ENCODE measurements at regions not wholly inside any gene's neighbourhood (a gene's known extent, or its start where the extent isn't known, plus 50 kb on each side); places are given as distances from the start of the nearest gene placed in this dataset.

DNA sequence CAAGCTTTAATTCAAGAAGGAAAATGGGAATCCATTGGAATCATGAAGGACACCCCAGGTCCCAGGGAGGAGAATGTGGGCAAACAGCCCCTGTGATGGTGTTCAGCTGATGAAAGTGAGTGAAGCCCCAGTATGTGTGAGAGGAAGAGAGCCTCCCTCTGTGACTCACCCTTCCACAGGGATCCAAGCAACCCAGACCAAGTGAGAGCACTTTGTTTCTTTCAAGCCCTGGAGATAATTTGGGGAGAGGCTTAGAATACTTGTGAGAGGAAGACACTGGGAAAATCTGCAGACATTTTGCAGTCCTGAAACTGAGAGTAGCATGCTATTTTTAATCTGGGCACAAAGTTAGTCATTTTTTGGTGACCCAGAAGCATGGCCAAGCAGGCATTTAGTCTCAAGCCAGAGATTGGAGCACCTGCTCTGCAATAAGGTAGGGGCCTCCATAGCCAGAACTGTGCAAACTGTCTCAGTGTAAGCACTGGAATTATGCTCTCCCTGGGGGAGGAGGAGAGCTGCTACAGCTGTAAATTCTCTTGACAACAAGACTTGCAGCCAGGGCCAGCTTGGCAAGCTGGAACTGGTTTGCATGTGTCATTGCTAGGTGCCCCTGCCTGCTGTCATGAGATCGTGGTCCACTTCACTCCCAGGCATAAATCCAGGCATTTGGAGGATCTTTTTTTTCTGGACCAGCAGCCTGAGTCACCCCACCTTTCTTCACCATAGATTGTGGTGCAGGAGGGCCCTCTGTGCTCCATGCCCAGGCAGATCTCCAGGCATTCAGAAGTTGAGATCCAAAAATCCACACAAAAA, 537.8 kb upstream of the DPPA4 start:
- H3K9ac ChIP-seq (ENCODE audit: control insufficient read depth, insufficient read depth, low read length) = no peak overlapping the region
- no peak for DNase-seq (ENCODE audit: low read depth, low spot score)
- intact Hi-C loops (cut with micrococcal nuclease; ENCODE audit: unreplicated experiment) (no loop called here), in situ Hi-C loops (cut with MboI) (no loop called here)
- RAD21 ChIA-PET (ENCODE audit: unreplicated experiment) = no interaction called here
- H3K27me3 ChIP-seq (replicated peaks in 1 of 2; ENCODE audit: control insufficient read depth in 2 of 2, insufficient read depth in 2 of 2, low read length in 1 of 2) = no peaks in the 10 kb centered on the region
- no peaks in the 10 kb centered on the region for H3K9me3 ChIP-seq (replicated peaks; ENCODE audit: control insufficient read depth, insufficient read depth, low read length)
- H3K36me3 ChIP-seq (ENCODE audit: control insufficient read depth in 2 of 2, insufficient read depth in 2 of 2, low read length in 1 of 2) = no peaks in the 10 kb centered on the region
- no peak overlapping the region for H3K27ac ChIP-seq (ENCODE audit: control insufficient read depth, insufficient read depth)
- no peaks in the 10 kb centered on the region for H4K20me1 ChIP-seq (ENCODE audit: control insufficient read depth, insufficient read depth)
- H3K4me1 ChIP-seq (ENCODE audit: control insufficient read depth, insufficient read depth, low read length) = no peaks in the 10 kb centered on the region
- no peak overlapping the region for H3K4me2 ChIP-seq (ENCODE audit: control insufficient read depth, insufficient read depth)
- SMC1A ChIA-PET (ENCODE audit: uncharacterized antibody, unreplicated experiment) = no interaction called here
- no TSS peak for BruUV-seq (replicated peaks)
- FAIRE-seq = no peak
- 0% methylated on average over 1 of the region's 1 CpG for WGBS (ENCODE audit: insufficient coverage, insufficient replicate concordance, low lambda C conversion rate, missing lambda C conversion rate)
- no peak for ATAC-seq
- H3K79me2 ChIP-seq (ENCODE audit: control insufficient read depth, insufficient read depth, low read length) = no peaks in the 10 kb centered on the region
- no peak overlapping the region for H3K4me3 ChIP-seq
- CTCF ChIA-PET = no interaction called here
- no peak overlapping the region for H2AFZ ChIP-seq (ENCODE audit: control insufficient read depth, low read depth, low read length)
- POLR2A ChIA-PET = interaction anchor here (0.6 kb wide), 1 partner anchor 12 kb away, joined by 4 read pairs; no protein-coding TSS in a partner anchor
- TF ChIP-seq, protein P1, sequence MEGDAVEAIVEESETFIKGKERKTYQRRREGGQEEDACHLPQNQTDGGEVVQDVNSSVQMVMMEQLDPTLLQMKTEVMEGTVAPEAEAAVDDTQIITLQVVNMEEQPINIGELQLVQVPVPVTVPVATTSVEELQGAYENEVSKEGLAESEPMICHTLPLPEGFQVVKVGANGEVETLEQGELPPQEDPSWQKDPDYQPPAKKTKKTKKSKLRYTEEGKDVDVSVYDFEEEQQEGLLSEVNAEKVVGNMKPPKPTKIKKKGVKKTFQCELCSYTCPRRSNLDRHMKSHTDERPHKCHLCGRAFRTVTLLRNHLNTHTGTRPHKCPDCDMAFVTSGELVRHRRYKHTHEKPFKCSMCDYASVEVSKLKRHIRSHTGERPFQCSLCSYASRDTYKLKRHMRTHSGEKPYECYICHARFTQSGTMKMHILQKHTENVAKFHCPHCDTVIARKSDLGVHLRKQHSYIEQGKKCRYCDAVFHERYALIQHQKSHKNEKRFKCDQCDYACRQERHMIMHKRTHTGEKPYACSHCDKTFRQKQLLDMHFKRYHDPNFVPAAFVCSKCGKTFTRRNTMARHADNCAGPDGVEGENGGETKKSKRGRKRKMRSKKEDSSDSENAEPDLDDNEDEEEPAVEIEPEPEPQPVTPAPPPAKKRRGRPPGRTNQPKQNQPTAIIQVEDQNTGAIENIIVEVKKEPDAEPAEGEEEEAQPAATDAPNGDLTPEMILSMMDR (IDR thresholded peaks at IDR 0.05 in 2 of 3, conservative IDR thresholded peaks at IDR 0.05 in 1 of 3; ENCODE audit: control insufficient read depth in 2 of 3, extremely low read depth in 1 of 3, insufficient read depth in 1 of 3, low read depth in 3 of 3, low read length in 3 of 3) = no peak
- TF ChIP-seq, protein P2, sequence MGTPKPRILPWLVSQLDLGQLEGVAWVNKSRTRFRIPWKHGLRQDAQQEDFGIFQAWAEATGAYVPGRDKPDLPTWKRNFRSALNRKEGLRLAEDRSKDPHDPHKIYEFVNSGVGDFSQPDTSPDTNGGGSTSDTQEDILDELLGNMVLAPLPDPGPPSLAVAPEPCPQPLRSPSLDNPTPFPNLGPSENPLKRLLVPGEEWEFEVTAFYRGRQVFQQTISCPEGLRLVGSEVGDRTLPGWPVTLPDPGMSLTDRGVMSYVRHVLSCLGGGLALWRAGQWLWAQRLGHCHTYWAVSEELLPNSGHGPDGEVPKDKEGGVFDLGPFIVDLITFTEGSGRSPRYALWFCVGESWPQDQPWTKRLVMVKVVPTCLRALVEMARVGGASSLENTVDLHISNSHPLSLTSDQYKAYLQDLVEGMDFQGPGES (IDR thresholded peaks at IDR 0.05) = no peak
- no peak for TF ChIP-seq CBX5 (IDR thresholded peaks at IDR 0.05; ENCODE audit: low read depth)
- TF ChIP-seq HDGF (IDR thresholded peaks at IDR 0.05) = no peak
- no peak for TF ChIP-seq EP300 (IDR thresholded peaks at IDR 0.05; ENCODE audit: borderline replicate concordance in 1 of 2, control insufficient read depth in 1 of 2, low read depth in 2 of 2, low read length in 2 of 2)
- no peak for TF ChIP-seq KLF5 (IDR thresholded peaks at IDR 0.05; ENCODE audit: partially characterized antibody)
- no peak for TF ChIP-seq ESRRA (IDR thresholded peaks at IDR 0.05; ENCODE audit: low read length)
- no peak for TF ChIP-seq IKZF2 (IDR thresholded peaks at IDR 0.05)
- no peak for TF ChIP-seq GATAD2B (conservative IDR thresholded peaks at IDR 0.05; ENCODE audit: low read depth)
- no peak for TF ChIP-seq SREBF2 (IDR thresholded peaks at IDR 0.05; ENCODE audit: low read length)
- TF ChIP-seq TBL1XR1 (IDR thresholded peaks at IDR 0.05; ENCODE audit: low read depth, low read length) = no peak
- TF ChIP-seq, protein P3, sequence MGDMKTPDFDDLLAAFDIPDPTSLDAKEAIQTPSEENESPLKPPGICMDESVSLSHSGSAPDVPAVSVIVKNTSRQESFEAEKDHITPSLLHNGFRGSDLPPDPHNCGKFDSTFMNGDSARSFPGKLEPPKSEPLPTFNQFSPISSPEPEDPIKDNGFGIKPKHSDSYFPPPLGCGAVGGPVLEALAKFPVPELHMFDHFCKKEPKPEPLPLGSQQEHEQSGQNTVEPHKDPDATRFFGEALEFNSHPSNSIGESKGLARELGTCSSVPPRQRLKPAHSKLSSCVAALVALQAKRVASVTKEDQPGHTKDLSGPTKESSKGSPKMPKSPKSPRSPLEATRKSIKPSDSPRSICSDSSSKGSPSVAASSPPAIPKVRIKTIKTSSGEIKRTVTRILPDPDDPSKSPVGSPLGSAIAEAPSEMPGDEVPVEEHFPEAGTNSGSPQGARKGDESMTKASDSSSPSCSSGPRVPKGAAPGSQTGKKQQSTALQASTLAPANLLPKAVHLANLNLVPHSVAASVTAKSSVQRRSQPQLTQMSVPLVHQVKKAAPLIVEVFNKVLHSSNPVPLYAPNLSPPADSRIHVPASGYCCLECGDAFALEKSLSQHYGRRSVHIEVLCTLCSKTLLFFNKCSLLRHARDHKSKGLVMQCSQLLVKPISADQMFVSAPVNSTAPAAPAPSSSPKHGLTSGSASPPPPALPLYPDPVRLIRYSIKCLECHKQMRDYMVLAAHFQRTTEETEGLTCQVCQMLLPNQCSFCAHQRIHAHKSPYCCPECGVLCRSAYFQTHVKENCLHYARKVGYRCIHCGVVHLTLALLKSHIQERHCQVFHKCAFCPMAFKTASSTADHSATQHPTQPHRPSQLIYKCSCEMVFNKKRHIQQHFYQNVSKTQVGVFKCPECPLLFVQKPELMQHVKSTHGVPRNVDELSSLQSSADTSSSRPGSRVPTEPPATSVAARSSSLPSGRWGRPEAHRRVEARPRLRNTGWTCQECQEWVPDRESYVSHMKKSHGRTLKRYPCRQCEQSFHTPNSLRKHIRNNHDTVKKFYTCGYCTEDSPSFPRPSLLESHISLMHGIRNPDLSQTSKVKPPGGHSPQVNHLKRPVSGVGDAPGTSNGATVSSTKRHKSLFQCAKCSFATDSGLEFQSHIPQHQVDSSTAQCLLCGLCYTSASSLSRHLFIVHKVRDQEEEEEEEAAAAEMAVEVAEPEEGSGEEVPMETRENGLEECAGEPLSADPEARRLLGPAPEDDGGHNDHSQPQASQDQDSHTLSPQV (IDR thresholded peaks at IDR 0.05) = no peak
- no peak for TF ChIP-seq BACH1 (IDR thresholded peaks at IDR 0.05; ENCODE audit: borderline replicate concordance)

All from GM12878 (cell line).